Lower leg skin (tissue), 3 donors: ENCODE measurements at regions not wholly inside any gene's neighbourhood (a gene's known extent, or its start where the extent isn't known, plus 50 kb on each side); places are given as distances from the start of the nearest gene placed in this dataset.

Source experiments
- POLR2A ChIP-seq, 2 donors: fragments of 450-650 bp; IDR thresholded peaks; one replicate each; pipeline ENCODE4 v1.6.1; 2016 to 2017; ENCODE audit warnings: antibody characterized with exemption in 2 of 2, mild to moderate bottlenecking in 1 of 2, moderate library complexity in 1 of 2
- TF ChIP-seq, protein P1 (sequence below), 3 donors: fragments of 450-650 bp; IDR thresholded peaks; one replicate each; pipeline ENCODE4 v1.5.1; 2016; ENCODE audit warnings: antibody characterized with exemption in 3 of 3, mild to moderate bottlenecking in 3 of 3, moderate library complexity in 2 of 3

DNA sequence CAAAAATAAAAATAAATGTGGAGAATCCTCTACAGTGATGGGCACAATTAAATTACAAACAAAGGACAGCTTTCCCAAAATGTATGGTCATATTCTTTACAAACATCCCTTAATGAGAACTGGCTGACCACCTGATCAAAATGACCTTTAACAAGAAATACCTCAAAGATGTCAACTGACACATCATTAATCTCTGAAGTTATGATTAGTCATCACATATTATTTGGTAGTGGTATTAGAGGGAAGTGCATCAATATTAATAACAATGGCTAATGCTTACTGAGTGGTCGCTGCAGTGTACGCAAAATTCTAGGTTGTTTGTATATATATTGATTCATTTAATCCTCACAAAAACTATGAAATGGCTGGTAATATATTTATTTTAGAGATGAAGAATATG, 340.6 kb downstream of the GJA1 start:
- TF ChIP-seq, protein P1, sequence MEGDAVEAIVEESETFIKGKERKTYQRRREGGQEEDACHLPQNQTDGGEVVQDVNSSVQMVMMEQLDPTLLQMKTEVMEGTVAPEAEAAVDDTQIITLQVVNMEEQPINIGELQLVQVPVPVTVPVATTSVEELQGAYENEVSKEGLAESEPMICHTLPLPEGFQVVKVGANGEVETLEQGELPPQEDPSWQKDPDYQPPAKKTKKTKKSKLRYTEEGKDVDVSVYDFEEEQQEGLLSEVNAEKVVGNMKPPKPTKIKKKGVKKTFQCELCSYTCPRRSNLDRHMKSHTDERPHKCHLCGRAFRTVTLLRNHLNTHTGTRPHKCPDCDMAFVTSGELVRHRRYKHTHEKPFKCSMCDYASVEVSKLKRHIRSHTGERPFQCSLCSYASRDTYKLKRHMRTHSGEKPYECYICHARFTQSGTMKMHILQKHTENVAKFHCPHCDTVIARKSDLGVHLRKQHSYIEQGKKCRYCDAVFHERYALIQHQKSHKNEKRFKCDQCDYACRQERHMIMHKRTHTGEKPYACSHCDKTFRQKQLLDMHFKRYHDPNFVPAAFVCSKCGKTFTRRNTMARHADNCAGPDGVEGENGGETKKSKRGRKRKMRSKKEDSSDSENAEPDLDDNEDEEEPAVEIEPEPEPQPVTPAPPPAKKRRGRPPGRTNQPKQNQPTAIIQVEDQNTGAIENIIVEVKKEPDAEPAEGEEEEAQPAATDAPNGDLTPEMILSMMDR (IDR thresholded peaks at IDR 0.05) = no peak
- no peak for TF ChIP-seq POLR2A (IDR thresholded peaks at IDR 0.05)
